Peyer's patch (tissue), 4 donors: ENCODE measurements at regions not wholly inside any gene's neighbourhood (a gene's known extent, or its start where the extent isn't known, plus 50 kb on each side); places are given as distances from the start of the nearest gene placed in this dataset.

Experiments
- DNase-seq, 3 donors: peaks; one replicate each; pipeline ENCODE4 v3.0.0-alpha.2; 2017 to 2019
- H3K27ac ChIP-seq, 4 donors: fragments of 200-600 bp; sonication (generic); one replicate each; pipeline ENCODE4 v1.5.1; 2016 to 2019
- H3K27me3 ChIP-seq, 2 donors: fragments of 200-600 bp; sonication (generic); one replicate each; pipeline ENCODE4 v1.5.1; 2019
- H3K36me3 ChIP-seq, 3 donors: fragments of 200-600 bp; sonication (generic); one replicate each; pipeline ENCODE4 v1.5.1; 2016 to 2019
- H3K4me1 ChIP-seq, 4 donors: fragments of 200-600 bp; sonication (generic); one replicate each; pipeline ENCODE4 v1.5.1; 2016 to 2019
- H3K4me3 ChIP-seq, 4 donors: fragments of 200-600 bp; sonication (generic); 1 replicate in 3 of 4; 2 replicates in 1 of 4; pipeline ENCODE4 v1.5.1; 2016 to 2019; ENCODE audit warnings: mild to moderate bottlenecking in 1 of 4
- H3K9me3 ChIP-seq, 4 donors: fragments of 200-600 bp; sonication (generic); one replicate each; pipeline ENCODE4 v1.5.1; 2016 to 2019; ENCODE audit warnings: mild to moderate bottlenecking in 1 of 4
- CTCF ChIP-seq, 6 experiments: fragments of 450-650 bp in 4 of 6; fragments of 200-600 bp in 2 of 6; sonication (generic) in 1 of 6; IDR thresholded peaks; one replicate each; pipeline ENCODE4 v1.5.1; 2017 to 2019; ENCODE audit warnings: antibody characterized with exemption in 6 of 6, mild to moderate bottlenecking in 3 of 6, moderate library complexity in 1 of 6
- POLR2A ChIP-seq, 2 donors: fragments of 450-650 bp; IDR thresholded peaks; one replicate each; pipeline ENCODE4 v1.5.1; 2017; ENCODE audit warnings: antibody characterized with exemption in 2 of 2, mild to moderate bottlenecking in 2 of 2, moderate library complexity in 2 of 2

- Histone ChIP-seq H3K27ac (no peak overlapping the region), H3K36me3 (no peaks in the 10 kb centered on the region), H3K4me3 (no peak overlapping the region), H3K9me3 (no peaks in the 10 kb centered on the region), H3K27me3 (no peaks in the 10 kb centered on the region), H3K4me1 (no peaks in the 10 kb centered on the region)
- DNase-seq: no peak
- TF ChIP-seq CTCF (IDR thresholded peaks at IDR 0.05): no peak
- no peak for TF ChIP-seq POLR2A (IDR thresholded peaks at IDR 0.05)
These were observed 217.9 kb downstream of the SPATA31D1 start for GRCh38 chr9:82206490-82206889.

GRCh38 chr9:82206946-82207345 is 218.4 kb downstream of the SPATA31D1 start:
- Histone ChIP-seq H3K4me1 (no peaks in the 10 kb centered on the region), H3K27ac (no peak overlapping the region), H3K27me3 (no peaks in the 10 kb centered on the region), H3K36me3 (no peaks in the 10 kb centered on the region), H3K9me3 (no peaks in the 10 kb centered on the region), H3K4me3 (no peak overlapping the region)
- DNase-seq: no peak
- TF ChIP-seq CTCF (IDR thresholded peaks at IDR 0.05) (no peak), POLR2A (IDR thresholded peaks at IDR 0.05) (no peak)

- H3K27me3 ChIP-seq: no peaks in the 10 kb centered on the region
- no peaks in the 10 kb centered on the region for H3K36me3 ChIP-seq
- H3K9me3 ChIP-seq: no peaks in the 10 kb centered on the region
- H3K4me3 ChIP-seq: no peak overlapping the region
- no peak overlapping the region for H3K27ac ChIP-seq
- no peaks in the 10 kb centered on the region for H3K4me1 ChIP-seq
- no peak for TF ChIP-seq CTCF (IDR thresholded peaks at IDR 0.05)
- TF ChIP-seq POLR2A (IDR thresholded peaks at IDR 0.05): no peak
- DNase-seq: no peak
These were observed 220.3 kb downstream of the SPATA31D1 start for GRCh38 chr9:82208741-82209450.

- Histone ChIP-seq H3K9me3 (no peaks in the 10 kb centered on the region), H3K4me3 (no peak overlapping the region), H3K4me1 (no peaks in the 10 kb centered on the region), H3K27ac (no peak overlapping the region), H3K36me3 (no peaks in the 10 kb centered on the region), H3K27me3 (no peaks in the 10 kb centered on the region)
- no peak for DNase-seq
- TF ChIP-seq CTCF (IDR thresholded peaks at IDR 0.05) (no peak), POLR2A (IDR thresholded peaks at IDR 0.05) (no peak)
These were observed 221.4 kb downstream of the SPATA31D1 start for GRCh38 chr9:82209797-82210470.

- Histone ChIP-seq H3K36me3 (no peaks in the 10 kb centered on the region), H3K4me3 (no peak overlapping the region), H3K9me3 (no peaks in the 10 kb centered on the region), H3K27ac (no peak overlapping the region), H3K4me1 (no peaks in the 10 kb centered on the region), H3K27me3 (no peaks in the 10 kb centered on the region)
- no peak for TF ChIP-seq CTCF (IDR thresholded peaks at IDR 0.05)
- TF ChIP-seq POLR2A (IDR thresholded peaks at IDR 0.05): no peak
- DNase-seq: no peak
These were observed 224.3 kb downstream of the SPATA31D1 start for GRCh38 chr9:82212885-82213284.
